Esophagus muscularis mucosa (tissue), 4 donors: ENCODE measurements at regions not wholly inside any gene's neighbourhood (a gene's known extent, or its start where the extent isn't known, plus 50 kb on each side); places are given as distances from the start of the nearest gene placed in this dataset.

Experiments used
- DNase-seq: peaks from one replicate; pipeline ENCODE4 v3.0.0-alpha.2; 2017; ENCODE audit errors: extremely low spot score
- H3K27ac ChIP-seq, 4 donors: fragments of 200-600 bp; sonication (generic); replicated peaks in 1 of 4; 1 replicate in 3 of 4; 2 replicates in 1 of 4; pipeline ENCODE4 v1.5.1; 2016 to 2019; ENCODE audit warnings: mild to moderate bottlenecking in 1 of 4
- H3K27me3 ChIP-seq, 4 donors: fragments of 200-600 bp; sonication (generic); one replicate each; pipeline versions ENCODE4 v1.5.1 to v1.6.0; 2016 to 2019
- H3K36me3 ChIP-seq, 4 donors: fragments of 200-600 bp; sonication (generic); one replicate each; pipeline ENCODE4 v1.5.1; 2016 to 2019
- H3K4me1 ChIP-seq, 4 donors: fragments of 200-600 bp; sonication (generic); one replicate each; pipeline ENCODE4 v1.5.1; 2016 to 2019
- H3K4me3 ChIP-seq, 4 donors: fragments of 200-600 bp; sonication (generic); 1 replicate in 2 of 4; 2 replicates in 2 of 4; pipeline ENCODE4 v1.5.1; 2016 to 2019; ENCODE audit warnings: mild to moderate bottlenecking in 4 of 4, moderate library complexity in 1 of 4
- H3K9me3 ChIP-seq, 4 donors: fragments of 200-600 bp; sonication (generic); 1 replicate in 3 of 4; 2 replicates in 1 of 4; pipeline ENCODE4 v1.5.1; 2016 to 2019
- EP300 ChIP-seq: sonication (generic); formaldehyde crosslinking; IDR thresholded peaks from one replicate; pipeline ENCODE4 v1.6.1; 2017; ENCODE audit warnings: antibody characterized with exemption
- POLR2A ChIP-seq: fragments of 450-650 bp; IDR thresholded peaks from one replicate; pipeline ENCODE4 v1.6.1; 2017; ENCODE audit warnings: antibody characterized with exemption, moderate library complexity, mild to moderate bottlenecking, low read depth
- POLR2AphosphoS5 ChIP-seq, 2 donors: sonication (generic); formaldehyde crosslinking; IDR thresholded peaks; one replicate each; pipeline ENCODE4 v1.6.1; 2017; ENCODE audit warnings: antibody characterized with exemption in 2 of 2
- WGBS: methylation state at CpG from one replicate; pipeline ENCODE4 v1.1.5; 2018; 5-methylcytosine and 5-hydroxymethylcytosine counted together
- intact Hi-C: fragments of 100-400 bp; cut with DNase I; formaldehyde crosslinking; loops from one replicate; pipeline ENCODE4 v1.15.1; 2023
- TF ChIP-seq, protein P1 (sequence below), 3 experiments: fragments of 200-600 bp in 2 of 3; fragments of 450-650 bp in 1 of 3; sonication (generic) in 2 of 3; IDR thresholded peaks; one replicate each; pipeline ENCODE4 v1.5.1; 2017 to 2019; ENCODE audit warnings: antibody characterized with exemption in 3 of 3, mild to moderate bottlenecking in 2 of 3, moderate library complexity in 1 of 3

DNA sequence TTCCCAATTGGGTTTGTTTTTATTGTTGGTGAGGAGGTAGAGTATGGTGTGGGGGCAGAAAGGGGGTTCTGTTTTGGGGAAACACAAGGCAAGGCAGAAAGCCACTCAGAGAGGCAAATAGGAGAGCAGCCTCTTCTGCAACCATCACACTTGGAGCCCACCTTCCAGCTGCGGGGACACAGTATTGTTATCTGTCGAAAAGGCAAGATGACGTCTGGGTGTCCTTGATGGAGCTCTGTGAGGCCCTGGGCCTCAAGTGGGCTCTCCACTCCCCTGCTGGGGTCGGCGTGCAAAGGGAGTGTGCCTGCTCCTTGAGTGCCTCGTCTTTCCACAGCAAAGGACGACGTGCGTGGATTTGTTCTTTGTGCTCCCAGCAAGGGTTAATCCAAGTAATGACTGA, 227.6 kb downstream of the ANAPC1 start:
- no peak for DNase-seq
- 99% methylated on average over 9 of the region's 9 CpGs for WGBS
- H3K9me3 ChIP-seq: peaks cover 0 to 6% (median 0%) of the 10 kb centered on the region in 4 donors
- no peak for TF ChIP-seq POLR2AphosphoS5 (IDR thresholded peaks at IDR 0.05)
- TF ChIP-seq, protein P1, sequence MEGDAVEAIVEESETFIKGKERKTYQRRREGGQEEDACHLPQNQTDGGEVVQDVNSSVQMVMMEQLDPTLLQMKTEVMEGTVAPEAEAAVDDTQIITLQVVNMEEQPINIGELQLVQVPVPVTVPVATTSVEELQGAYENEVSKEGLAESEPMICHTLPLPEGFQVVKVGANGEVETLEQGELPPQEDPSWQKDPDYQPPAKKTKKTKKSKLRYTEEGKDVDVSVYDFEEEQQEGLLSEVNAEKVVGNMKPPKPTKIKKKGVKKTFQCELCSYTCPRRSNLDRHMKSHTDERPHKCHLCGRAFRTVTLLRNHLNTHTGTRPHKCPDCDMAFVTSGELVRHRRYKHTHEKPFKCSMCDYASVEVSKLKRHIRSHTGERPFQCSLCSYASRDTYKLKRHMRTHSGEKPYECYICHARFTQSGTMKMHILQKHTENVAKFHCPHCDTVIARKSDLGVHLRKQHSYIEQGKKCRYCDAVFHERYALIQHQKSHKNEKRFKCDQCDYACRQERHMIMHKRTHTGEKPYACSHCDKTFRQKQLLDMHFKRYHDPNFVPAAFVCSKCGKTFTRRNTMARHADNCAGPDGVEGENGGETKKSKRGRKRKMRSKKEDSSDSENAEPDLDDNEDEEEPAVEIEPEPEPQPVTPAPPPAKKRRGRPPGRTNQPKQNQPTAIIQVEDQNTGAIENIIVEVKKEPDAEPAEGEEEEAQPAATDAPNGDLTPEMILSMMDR (IDR thresholded peaks at IDR 0.05): no peak
- no peak for TF ChIP-seq POLR2A
- H3K36me3 ChIP-seq: no peaks in the 10 kb centered on the region
- H3K27me3 ChIP-seq: no peaks in the 10 kb centered on the region
- no peak overlapping the region for H3K27ac ChIP-seq
- peaks cover 0 to 16% (median 10%) of the 10 kb centered on the region in 4 donors for H3K4me1 ChIP-seq
- intact Hi-C loops: no loop called here
- H3K4me3 ChIP-seq: no peak overlapping the region

DNA sequence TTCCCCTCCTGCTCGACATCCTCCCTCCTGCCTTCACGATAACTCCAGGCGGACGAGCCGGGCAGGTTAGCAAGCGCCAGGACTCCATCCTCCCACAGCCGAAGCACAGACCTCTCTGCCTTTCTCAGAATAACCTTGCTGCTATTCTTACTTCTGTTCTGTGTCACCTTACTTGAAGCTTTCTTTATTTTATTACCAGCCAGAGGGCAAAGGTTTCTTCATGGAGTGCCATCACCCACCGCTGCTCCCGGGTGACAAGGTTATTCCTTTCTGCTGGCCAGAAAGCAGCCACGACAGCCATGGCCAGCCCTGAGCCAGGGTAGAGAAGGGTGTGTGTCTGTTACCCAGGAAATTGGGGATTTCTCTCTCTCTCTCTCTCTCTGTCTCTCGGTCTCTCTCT, 227.1 kb downstream of the ANAPC1 start:
- TF ChIP-seq EP300 (no peak), POLR2A (no peak), POLR2AphosphoS5 (IDR thresholded peaks at IDR 0.05) (no peak)
- TF ChIP-seq, protein P1 (IDR thresholded peaks at IDR 0.05): no peak
- Histone ChIP-seq H3K4me3 (no peak overlapping the region), H3K27me3 (no peaks in the 10 kb centered on the region), H3K4me1 (peaks cover 0 to 17% (median 11%) of the 10 kb centered on the region in 4 donors), H3K27ac (no peak overlapping the region), H3K36me3 (no peaks in the 10 kb centered on the region), H3K9me3 (peaks cover 0 to 2% (median 0%) of the 10 kb centered on the region in 4 donors)
- intact Hi-C loops: no loop called here
- 93% methylated on average over 11 of the region's 11 CpGs for WGBS
- DNase-seq: peak; percentile 64

DNA sequence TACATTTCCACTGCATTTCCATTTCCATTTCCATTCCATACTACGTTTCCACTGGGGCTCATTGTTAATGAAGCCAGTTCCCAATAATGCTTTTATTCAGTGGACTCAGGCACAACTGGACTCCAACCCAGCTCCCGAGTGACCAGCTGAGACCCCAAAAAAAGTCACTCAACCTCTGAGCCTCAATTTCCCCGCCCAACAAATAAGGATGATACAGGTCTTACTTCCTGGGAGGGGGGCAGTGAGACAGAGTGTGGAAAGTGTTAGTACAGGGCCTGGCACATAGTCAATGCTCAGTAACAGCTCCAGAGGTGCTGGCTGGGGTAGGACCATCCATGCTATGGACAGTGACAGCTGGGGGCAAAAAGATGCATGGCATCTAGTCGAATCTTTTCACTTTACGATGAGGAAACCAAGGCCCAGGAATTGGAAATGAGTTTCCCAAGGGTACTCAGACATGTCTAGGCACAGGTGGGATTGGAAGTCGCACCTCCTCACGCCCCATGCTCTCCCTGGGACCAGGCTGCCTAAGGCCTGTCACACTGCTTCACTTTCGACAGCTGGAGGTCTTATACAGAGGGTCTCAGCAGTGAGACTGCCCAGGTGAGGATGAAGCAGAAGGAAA, 226.5 kb downstream of the ANAPC1 start:
- TF ChIP-seq POLR2AphosphoS5 (IDR thresholded peaks at IDR 0.05) (no peak), EP300 (no peak), POLR2A (no peak)
- TF ChIP-seq, protein P1 (IDR thresholded peaks at IDR 0.05): no peak
- Histone ChIP-seq H3K9me3 (no peaks in the 10 kb centered on the region), H3K27me3 (no peaks in the 10 kb centered on the region), H3K36me3 (no peaks in the 10 kb centered on the region), H3K27ac (no peak overlapping the region), H3K4me3 (no peak overlapping the region), H3K4me1 (peaks cover 0 to 22% (median 14%) of the 10 kb centered on the region in 4 donors)
- intact Hi-C loops: no loop called here
- 94% methylated on average over 8 of the region's 8 CpGs for WGBS
- peak; percentile 53 for DNase-seq

DNA sequence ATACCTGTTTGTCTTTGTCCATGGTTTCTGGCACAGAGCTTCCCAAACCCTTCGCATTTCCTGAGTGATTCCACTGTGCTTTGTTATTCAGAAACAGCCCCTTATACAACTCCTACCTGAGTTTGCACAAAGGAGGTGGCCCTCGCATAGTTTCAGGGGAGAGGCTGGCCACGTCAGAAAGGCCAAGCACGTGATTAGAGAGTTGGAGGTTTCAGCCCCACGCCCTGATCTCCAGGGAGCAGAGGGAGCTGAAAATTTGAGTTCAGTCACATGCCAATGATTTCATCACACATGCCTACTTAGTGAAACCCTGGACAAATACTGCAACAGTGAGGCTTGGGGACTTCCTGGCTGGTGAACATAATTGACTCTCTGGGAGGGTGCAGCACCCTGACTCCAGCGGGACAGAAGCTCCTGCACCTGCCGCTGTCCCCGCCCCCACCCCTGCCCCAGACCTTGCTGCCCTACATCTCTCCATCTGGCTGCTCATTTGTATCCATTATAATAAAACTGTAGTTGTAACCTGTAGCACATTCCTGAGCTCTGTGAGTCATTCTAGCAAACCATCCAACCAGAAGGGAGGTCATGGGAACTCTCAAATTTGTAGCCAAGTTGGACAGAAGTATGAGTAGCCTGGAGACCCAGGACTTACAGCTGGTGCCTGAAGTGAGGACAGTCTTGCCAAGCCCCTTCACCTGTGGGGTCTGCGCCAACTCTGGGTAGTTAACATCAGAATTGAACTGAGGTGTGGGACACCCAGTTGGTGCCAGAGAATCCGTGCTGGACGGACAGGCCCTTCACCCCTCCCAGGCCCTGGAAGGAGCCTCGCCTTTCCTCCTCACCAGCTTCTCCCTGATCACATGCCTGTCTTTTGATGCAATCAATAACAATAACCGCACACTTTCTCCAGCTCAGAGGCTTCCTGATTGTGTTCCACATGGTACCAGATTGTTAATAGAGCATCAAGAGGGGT, 224.3 kb downstream of the ANAPC1 start:
- WGBS: 72% methylated on average over 10 of the region's 13 CpGs
- H3K4me3 ChIP-seq: no peak overlapping the region
- H3K9me3 ChIP-seq: no peaks in the 10 kb centered on the region
- no peaks in the 10 kb centered on the region for H3K36me3 ChIP-seq
- TF ChIP-seq POLR2AphosphoS5 (IDR thresholded peaks at IDR 0.05) (peak; percentile 37 to 40), POLR2A (no peak), EP300 (no peak)
- TF ChIP-seq, protein P1 (IDR thresholded peaks at IDR 0.05): no peak
- intact Hi-C loops: no loop called here
- peaks cover 0 to 27% (median 21%) of the 10 kb centered on the region in 4 donors for H3K4me1 ChIP-seq
- DNase-seq: peak; percentile 93
- H3K27me3 ChIP-seq: no peaks in the 10 kb centered on the region
- H3K27ac ChIP-seq: peak overlapping the region; percentile 25 to 36 (median 32)
